Activated CD4-positive, alpha-beta T cell treated with anti-CD3 and anti-CD28 coated beads, Interleukin-2, amount 50 U/mL, for 4 hours (primary cell): ENCODE measurements at regions not wholly inside any gene's neighbourhood (a gene's known extent, or its start where the extent isn't known, plus 50 kb on each side); places are given as distances from the start of the nearest gene placed in this dataset.

Experiments
- DNase-seq, 2 experiments: peaks; one replicate each; pipeline ENCODE4 v3.0.0-alpha.2; 2020

DNA sequence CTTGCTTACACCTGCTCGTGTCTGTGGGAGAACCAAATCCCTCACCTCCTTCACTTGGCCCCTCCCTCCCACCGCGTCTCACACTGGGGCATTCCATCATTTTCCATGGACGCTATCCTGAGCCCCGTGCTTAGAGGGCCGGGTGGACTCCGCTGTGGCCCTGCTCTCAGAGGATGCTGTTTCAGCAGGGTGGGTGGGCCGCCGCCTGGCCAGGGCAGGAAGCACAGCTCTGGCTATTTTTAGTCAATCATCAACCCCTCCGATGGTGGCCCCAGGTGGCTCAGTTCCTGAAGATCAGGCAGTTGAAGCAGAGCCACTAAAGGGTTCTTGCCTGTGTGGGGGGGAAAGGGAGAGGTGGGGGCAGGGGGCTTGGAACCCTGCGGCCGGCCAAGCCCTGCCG is 230.3 kb downstream of the ENGASE start:
- DNase-seq = no peak

DNA sequence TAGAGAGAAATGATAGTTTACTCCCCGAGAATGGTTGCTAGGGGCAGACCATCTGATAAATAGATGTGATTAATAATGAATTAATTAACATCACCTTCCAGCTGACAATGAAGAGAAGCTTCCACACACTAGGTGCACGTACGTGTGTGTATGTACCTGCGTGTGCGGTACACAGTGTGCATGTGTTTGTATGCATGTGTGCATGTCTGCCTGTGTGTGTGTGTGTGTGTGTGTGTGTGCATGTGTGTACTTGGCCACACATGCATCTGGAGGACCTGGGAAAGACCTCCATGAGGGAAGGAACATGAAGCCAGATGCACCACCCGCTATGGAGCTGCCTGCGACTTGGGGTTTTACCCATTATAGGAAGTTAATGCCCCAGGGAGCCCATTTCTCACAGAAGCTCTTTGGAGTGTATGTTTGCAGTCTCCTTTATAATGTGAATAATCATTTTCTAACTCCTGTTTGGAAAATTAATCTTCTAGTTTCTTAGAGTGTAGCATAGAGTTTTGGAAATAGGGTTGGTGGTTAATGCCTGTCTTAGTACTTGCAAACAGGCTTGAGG is 229.1 kb downstream of the ENGASE start:
- no peak for DNase-seq

DNA sequence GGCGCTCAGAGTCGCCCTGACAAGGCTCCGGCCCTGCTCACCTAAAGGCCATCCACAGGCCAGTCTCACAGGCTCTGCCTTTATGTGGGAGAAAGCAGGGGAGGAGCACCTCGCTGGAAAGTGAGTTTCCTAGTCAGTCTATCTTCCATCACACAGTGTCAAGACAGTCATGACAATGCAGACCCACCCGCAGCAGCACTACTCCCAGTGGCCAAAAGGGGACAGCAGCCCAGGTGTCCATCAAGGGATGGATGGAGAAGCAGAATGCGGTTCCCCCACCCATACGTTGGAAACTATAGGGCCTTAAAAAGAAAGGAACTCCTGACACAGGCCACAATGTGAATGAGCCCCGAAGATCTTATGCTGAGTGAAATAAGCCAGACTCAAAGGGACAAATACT is 226.8 kb downstream of the ENGASE start:
- DNase-seq = no peak

DNA sequence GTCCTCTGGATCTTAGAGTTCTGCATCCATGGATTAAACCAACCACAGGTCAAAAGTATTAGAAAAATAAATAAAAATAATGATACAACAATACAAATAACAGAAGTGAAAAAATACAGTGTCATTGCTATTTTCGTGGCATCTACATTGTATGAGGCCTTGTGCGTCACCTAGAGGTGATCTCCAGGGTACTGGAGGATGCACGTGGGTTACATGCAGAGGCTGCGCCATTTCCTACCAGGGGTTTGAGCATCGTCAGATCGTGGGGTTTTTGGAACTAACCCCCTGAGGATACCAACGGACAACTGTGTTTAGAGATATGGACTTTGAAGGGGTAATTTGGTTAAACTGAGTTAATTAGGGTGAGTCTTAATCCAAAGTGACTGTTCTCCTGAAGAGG is 224.7 kb downstream of the ENGASE start:
- no peak for DNase-seq

DNA sequence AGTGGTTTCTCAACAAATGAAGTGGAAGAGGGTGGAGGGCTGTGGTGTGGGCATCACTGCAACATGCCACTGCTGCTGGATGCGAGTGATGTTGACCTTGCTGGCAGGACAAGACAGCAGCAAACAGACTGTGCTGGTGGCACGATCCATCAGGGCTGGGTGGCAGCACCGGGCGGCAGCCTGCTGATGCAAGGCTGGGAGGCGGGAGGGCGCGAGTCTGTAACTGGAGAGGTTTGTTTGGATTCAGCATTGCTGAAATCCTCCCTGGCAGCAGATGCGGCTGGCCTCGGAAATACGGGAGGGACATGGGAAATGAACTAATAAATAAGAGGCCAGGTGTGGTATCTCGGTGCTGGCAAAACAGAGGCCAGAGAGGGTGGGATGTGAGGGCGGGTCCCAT is 224.2 kb downstream of the ENGASE start:
- no peak for DNase-seq

DNA sequence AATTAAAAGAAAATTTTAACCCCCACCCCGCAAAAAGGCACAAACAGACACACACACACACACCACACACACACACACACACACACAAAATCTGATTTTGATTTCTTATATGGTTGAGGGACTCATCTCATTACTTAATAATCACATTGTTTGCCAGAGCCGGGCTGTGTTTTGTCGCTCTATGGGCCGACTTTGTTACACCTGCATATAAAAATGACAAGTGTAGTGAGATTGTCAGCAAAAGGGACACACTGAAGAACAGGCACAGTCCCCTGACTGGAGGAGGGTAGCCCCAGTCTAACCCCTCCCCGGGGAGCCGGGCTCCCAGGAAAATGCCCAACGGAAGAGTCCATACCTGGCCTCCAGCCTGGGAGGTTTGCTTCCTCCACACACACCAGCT is 221.6 kb downstream of the ENGASE start:
- no peak for DNase-seq

DNA sequence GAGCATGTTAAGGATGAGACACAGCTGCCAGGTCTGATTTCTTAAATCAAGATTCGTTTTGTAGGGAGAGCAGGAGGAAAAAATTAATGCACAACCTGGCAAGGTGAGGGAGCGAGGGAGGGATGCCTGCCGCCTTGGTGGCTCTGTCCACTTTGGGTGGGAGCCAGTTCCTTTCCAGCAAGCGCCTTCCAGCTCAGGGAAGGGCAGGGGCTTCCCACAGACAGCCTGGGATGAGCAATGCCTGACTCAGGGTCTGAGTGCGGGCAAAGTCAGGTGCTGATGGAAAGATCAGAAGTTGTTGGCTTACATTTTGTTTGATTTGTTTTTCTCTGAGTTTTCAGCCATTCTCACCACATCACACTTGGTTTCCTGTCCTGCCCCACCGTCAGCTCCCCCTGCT is 220.7 kb downstream of the ENGASE start:
- no peak for DNase-seq

DNA sequence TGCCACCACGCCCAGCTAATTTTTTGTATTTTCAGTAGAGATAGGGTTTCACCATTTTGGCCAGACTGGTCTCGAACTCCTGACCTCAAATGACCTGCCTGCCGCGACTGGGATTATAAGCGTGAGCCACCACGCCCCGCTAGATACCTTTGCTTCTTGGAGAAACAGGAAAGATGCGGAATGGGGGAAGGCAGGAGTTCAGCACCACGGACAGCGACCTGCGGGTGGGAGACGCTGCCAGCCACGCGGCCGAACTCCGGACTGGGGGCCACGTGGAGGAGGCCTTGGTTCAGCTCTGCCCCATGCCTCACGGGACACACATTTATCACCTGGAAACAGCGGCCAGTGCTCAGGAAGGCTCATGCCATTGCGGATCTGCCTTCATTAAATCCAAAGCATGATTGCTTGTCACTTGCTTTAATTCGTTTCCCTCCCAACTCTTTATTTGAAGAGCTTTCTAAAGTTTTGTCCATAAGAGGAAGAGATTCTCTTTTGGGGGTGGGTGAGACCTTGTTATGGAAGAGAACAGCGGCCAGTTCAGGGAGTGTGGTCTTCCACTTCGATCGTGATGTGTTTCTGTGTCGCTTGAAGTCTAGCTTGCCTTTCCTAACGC is 219.9 kb downstream of the ENGASE start:
- no peak for DNase-seq

DNA sequence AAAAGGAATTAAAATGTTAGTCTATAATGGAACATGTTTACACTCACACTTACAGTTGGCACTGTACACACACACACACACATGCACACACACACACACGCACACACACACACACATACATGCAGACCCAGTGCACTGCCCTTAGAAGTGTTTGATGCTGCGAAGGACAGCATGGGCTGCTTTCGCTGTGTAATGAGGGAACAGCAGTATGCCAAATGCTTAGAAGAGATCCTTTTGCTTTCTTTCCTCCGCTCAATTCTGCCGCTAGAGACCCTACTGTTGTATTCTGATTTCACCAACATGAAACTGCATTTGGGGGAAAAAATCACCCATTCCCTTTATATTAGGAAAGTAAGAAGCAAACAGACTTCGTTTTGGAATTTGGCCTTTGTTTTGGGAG is 217.9 kb downstream of the ENGASE start:
- no peak for DNase-seq

DNA sequence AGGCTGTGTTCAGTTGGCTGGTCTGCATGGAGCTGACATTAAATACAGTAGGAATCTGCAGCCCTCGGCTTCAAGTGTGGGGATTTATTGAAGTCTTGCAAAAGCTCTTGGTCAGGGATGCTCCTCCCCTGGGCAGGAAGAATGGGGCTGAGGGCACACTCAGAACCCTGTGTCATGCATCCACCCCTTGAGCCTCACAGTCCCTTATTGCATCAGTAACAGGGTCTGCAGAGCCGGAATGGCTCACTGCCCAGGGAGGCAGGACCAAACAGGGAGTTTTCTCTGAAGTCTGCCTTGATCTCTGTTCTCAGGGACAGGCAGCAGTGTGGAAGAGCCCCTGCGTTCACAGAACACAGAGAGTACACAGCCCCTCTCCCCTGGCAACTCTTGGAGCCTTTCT is 216.8 kb downstream of the ENGASE start:
- no peak for DNase-seq

DNA sequence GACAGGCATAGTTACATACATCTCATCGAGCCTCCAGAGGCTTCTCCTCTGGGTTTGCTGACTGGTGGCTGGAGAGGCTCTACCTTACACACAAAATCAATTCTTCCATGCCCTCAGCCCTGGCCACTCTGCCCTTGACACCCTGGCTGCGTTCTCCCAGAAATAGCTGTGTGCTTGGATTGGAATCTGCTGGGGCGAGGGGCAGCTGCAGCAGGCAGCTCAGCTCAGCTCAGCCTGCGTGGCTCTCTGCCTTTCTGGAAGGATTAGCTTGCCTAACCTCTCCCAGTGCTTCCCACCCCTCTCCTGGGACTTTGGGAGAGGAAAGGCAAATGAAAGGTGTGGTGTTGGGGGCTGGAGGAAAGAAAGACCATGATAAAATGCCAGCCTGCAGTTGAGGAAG is 216.1 kb downstream of the ENGASE start:
- no peak for DNase-seq

DNA sequence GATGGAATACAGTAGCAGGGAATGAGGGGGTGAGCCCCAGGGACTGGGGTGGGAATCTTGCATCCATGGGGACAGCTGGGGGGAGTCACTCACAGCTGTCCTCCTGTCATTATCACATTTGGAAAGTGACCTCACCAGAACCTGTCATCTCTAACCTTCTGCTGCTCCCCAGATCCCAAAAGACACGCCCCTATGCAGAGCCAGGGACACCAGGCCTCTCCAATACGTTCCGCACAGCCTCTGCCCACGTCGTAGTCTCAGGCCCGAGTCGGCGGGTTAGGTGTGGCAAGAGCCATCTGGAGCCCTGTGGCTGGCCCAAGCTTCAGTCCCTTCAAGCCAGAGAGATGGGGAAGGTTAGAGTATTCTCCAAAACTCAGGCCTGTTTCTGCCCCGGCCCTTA is 214.3 kb downstream of the ENGASE start:
- DNase-seq = no peak

DNA sequence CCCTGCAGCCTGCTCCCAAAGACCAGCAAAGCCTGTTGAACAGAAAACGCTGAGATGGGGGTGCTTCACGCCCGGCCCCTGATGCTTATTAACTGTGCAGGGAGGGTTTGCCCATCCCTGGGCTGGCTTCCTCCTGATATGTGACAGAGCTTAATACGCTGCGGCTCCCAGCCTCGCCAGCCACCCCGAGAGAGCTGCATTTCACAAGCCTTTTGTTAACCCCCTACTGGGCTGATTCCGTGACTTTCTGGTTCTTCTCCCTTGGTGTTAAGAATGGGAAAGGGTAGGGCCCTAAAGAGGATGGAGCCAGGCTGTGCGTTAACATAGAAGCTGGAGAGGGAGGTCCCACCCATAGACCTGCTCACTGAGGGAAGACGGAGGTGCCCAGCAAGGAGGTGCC is 211.8 kb downstream of the ENGASE start:
- DNase-seq = no peak

DNA sequence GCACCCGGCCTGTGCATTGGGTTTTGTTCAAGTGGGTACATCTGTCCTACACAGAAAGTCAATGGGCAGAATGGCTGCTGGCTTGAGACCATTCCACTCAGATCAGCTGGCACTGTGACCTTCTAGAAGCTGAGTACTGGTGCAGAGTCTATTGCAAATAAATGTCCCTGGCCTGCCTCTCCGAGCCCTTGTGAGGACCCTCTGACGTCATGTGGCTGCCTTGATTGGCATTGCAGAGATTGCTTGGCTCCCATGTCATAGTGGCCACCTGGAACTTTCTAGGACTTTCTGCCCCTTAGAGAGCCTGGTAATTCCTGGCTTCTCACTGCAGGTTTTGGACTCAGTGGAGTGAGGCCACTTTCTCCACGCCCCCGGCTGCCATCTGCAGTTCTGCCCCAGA is 211.3 kb downstream of the ENGASE start:
- no peak for DNase-seq

DNA sequence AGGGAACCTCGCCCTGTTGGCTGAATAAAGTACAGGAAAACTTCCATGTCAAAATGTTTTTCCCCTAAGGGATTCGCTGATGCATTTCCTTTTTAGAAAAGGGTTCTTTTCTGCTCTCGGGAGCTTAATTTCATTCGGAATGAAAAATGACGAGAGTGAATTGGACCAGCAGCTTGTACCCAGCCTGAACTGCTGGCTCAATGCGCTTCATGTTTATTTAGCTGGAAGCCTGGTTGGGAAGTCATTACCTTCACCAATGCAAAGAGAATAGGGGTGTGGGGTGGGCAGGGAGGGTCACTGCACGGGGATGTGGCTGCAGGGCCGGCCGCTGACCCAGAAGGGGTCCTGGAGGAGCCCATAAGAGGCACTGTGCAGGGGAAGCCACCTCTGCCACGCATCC is 207.7 kb downstream of the ENGASE start:
- no peak for DNase-seq

DNA sequence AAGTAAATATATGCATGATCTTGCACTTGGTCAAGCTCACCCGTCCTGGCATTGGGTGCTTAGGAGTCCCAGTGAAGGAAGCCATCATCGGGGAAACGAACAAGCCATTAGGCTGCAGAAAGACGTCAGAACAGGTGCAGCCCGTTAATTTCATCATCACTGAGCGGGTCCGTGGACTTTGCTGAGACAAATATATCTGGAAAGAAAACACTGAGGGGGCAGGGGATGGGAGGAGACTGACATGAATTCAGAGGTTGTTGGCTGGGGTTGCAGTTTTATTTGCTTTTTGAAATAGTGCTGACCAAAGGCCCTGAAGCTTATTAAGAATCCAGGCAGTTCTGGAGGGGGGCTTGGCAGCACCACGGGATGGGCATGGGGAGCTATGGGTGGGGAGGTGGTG is 207.2 kb downstream of the ENGASE start:
- no peak for DNase-seq

DNA sequence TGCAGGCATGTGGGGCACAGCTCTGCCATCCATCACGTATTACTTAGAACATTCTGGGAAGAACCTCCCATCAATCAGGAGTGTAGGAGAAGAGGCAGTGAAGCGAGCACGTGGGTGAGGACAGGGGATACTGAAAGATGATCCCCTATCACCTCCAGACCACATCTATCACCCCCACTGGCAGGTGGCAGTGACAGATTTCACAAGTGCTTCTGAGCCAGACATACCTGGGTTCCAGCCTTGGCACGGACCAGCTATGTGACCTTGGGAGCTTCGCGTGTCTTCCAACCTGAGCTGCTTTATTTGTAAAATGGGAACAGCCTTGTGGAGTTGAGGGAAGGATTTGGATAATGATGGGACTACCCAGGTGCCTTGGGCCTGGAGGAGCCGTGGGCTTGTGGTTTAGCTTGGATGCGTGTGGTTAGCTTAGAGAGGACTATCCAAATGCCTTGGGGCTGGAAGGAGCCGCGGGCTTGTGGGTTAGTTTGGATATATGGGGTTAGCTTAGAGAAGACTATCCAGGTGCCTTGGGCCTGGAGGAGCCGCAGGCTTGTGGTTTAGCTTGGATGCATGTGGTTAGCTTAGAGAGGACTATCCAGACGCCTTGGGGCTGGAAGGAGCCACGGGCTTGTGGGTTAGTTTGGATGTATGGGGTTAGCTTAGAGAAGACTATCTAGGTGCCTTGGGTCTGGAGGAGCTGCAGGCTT is 206.4 kb downstream of the ENGASE start:
- DNase-seq = no peak

DNA sequence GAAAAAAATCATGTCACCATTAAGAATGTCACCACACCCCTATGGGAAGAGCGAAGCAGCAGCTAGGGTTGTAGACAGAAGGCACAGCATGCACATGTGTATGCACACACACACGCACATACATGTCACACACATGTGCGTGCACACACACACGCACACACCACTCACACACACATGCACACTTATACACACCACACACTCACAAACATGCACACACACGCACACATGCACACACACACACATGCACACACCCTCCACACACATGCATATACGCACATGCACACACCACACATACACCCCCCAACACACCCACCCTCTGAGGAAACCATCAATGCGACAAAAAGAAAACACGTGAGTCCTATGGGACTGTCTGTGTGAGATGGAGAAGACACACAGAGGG is 205.4 kb downstream of the ENGASE start:
- DNase-seq = no peak

DNA sequence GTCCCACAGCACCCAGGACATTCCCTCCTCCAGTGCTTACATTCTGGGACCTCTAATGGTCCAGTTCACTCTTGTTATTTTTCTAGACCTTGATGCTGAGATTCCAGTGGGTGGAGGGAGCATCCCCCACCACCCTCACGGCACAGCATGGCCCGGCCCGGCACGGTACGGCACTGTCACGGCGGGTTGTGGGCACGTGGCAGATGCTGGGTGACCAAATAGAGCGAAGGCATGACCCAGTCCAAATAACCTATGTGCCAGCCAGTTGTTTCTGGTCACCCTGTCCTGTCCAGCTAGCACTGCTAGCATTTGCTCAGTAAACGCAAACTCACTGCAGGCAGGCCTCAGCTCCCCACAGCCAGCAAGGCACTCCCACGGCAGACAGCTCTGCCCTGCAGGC is 204.7 kb downstream of the ENGASE start:
- DNase-seq = no peak

DNA sequence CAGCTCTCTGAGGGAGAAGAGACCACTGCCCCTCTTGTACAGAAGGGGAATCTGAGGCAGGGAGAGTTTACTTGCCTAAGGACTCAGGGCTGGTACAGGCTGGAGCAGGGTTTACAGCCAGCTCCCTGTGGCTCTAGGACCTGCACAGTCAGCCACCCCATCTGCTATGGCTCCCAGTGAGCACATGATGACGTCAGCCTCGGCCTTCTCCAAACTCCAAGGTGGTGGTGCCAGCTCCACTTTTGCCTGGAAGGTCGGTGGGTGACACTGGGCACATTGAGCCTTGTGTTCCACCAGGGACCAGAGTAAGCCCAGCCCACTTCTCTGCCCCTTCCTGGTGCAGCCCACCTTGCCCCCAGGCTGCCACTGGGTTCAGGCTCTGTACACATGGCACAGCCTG is 202.2 kb downstream of the ENGASE start:
- DNase-seq = no peak

DNA sequence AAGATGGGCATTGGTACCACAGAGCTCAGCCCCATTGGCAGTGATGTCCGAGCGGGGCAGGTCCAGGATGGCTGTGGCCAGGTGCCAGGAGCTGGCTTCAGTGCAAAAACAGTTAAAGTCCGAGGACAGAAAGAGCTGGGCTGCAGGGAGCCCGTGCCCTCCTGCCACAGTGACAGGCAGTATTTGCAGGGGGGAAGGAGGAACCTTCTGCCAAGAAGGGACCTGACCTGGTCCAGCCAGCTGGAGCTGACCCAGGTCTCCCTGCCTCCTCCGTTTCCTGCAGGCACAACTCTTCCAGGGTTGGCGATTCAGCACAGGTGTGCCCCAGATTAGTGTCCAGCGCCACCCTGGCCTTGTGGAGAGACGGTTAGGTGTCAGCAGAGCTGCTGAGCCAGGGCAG is 199.0 kb downstream of the ENGASE start:
- DNase-seq = no peak

DNA sequence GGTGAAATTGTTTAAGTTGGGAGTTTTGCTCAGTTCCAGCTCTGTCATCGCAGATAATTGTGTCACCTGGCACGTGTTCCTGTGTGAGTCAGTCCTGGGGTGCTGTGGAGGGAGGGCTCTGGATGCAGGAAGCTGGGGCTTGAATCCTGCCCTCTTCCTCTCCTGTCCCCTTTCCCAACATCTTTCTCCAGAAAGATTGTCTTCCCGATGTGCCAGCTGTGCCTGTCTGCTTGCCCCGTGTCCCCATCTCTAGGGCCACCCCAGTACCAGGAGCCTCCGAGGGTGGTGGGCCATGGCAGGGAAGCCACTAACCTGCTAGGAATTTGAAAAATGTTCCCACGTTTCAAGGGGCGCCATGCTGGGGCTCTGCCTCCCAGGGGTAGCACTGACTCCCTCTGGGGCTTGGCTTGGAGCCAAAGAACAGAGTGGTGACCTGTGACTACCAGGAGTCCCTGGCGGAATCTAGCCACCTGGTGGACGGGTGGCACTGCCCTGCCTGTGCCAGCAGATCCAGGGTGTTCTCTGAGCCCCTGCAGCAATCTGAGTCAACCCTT is 198.1 kb downstream of the ENGASE start:
- DNase-seq = no peak

DNA sequence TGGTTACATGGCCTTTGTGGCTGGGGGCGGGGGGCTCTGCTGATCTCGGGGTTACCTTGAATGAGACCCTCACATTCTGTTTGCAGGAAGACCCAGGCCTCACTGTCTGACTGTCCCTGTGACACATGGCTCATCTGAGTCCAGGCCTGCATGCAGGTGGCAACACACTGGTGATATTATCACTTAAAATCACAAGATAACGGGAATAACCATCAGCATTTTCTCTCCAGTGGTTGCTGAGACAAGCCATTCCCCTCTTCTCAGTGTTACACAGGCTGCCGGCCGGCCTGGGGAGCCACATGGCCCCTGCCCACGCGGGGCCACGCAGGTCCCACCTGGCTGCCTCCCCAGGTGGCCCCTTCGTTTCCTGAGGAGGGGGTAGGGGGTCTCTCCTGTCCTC is 197.6 kb downstream of the ENGASE start:
- DNase-seq = no peak

DNA sequence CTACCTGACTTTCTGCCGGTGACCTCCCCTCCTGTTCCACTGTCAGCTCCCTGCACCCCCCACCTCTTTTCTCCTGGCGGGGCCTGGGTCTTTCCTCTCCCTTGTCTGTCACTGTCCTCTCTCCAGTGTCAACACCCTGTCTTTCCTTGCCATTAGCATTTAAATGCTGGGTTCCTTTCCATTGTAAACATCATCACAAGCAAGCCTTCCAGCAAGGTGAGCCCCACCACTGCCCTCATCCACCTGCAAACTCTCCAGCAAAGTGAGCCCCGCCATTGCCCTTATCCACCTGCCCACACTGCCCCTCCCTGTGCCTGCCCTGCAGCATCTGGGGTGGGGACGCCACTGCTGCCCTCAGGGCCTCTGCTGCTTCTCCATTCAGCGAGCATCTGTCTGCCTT is 195.0 kb downstream of the ENGASE start:
- no peak for DNase-seq

DNA sequence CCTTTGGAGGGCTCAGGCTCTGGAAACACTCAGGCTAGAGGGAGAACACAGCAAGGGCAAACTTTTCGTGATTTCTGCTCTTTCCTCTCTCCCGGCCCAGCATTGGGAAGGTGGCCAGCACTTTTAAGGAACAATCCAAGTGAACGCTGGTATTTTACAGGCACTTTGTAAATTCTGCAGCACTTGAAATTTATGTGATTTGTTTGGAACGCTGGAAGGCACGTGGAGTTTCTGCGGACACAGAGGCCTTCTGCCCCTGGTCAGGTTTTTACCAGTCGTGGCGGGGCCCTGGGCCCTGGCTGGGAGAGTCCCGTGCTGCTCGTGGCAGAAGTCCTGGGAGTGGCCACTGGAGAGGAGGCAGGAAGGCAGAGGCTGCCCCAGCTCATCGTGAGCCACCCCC is 188.6 kb downstream of the ENGASE start:
- DNase-seq = no peak
